Sigmoid colon (tissue), 3 donors: ENCODE measurements at regions not wholly inside any gene's neighbourhood (a gene's known extent, or its start where the extent isn't known, plus 50 kb on each side); places are given as distances from the start of the nearest gene placed in this dataset.

Experiments used
- CTCF ChIP-seq, 4 experiments: fragments of 450-650 bp in 3 of 4; fragments of 200-600 bp in 1 of 4; IDR thresholded peaks; one replicate each; pipeline ENCODE4 v1.5.1; 2016 to 2019; ENCODE audit warnings: antibody characterized with exemption in 4 of 4, mild to moderate bottlenecking in 3 of 4, moderate library complexity in 2 of 4
- POLR2A ChIP-seq, 2 donors: fragments of 450-650 bp; IDR thresholded peaks; one replicate each; pipeline ENCODE4 v1.6.1; 2016; ENCODE audit warnings: antibody characterized with exemption in 2 of 2, mild to moderate bottlenecking in 2 of 2, moderate library complexity in 2 of 2

GRCh38 chr3:106065831-106066230, 197.0 kb upstream of the CBLB start:
- no peak for TF ChIP-seq POLR2A (IDR thresholded peaks at IDR 0.05)
- TF ChIP-seq CTCF (IDR thresholded peaks at IDR 0.05): no peak
